ENCODE measurements at regions not wholly inside any gene's neighbourhood (a gene's known extent, or its start where the extent isn't known, plus 50 kb on each side); places are given as distances from the start of the nearest gene placed in this dataset.

GRCh38 chr2:200033929-200034328 lies 78.5 kb downstream of the MAIP1 start:
- TF ChIP-seq CTCF (IDR thresholded peaks at IDR 0.05; ENCODE audit: insufficient read depth, low read depth, low read length) (no peak), EZH2 (IDR thresholded peaks at IDR 0.05; ENCODE audit: insufficient read depth, low read length) (no peak)

All from astrocyte (in vitro differentiated cells and primary cell).